Thyroid gland (tissue), 4 donors: ENCODE measurements at regions not wholly inside any gene's neighbourhood (a gene's known extent, or its start where the extent isn't known, plus 50 kb on each side); places are given as distances from the start of the nearest gene placed in this dataset.

Source experiments
- CTCF ChIP-seq, 6 experiments: fragments of 200-600 bp in 3 of 6; fragments of 450-650 bp in 3 of 6; sonication (generic) in 3 of 6; IDR thresholded peaks; one replicate each; pipeline ENCODE4 v1.5.1; 2016 to 2019; ENCODE audit warnings: antibody characterized with exemption in 6 of 6, mild to moderate bottlenecking in 2 of 6, inconsistent platforms in 1 of 6, moderate library complexity in 1 of 6
- POLR2A ChIP-seq, 2 donors: fragments of 450-650 bp; IDR thresholded peaks; one replicate each; pipeline ENCODE4 v1.6.1; 2017; ENCODE audit warnings: antibody characterized with exemption in 2 of 2, mild to moderate bottlenecking in 2 of 2, moderate library complexity in 1 of 2

- TF ChIP-seq CTCF (IDR thresholded peaks at IDR 0.05), result no peak
- TF ChIP-seq POLR2A (IDR thresholded peaks at IDR 0.05), result no peak
Measured at GRCh38 chr17:71677439-71677838, 443.4 kb upstream of the SOX9 start.
